ENCODE measurements at regions not wholly inside any gene's neighbourhood (a gene's known extent, or its start where the extent isn't known, plus 50 kb on each side); places are given as distances from the start of the nearest gene placed in this dataset.
"Not testable (repeated sequence)": the region's sequence is repeated elsewhere in the genome, so short reads cannot be mapped to it uniquely, and the experiment has no call there.

DNA sequence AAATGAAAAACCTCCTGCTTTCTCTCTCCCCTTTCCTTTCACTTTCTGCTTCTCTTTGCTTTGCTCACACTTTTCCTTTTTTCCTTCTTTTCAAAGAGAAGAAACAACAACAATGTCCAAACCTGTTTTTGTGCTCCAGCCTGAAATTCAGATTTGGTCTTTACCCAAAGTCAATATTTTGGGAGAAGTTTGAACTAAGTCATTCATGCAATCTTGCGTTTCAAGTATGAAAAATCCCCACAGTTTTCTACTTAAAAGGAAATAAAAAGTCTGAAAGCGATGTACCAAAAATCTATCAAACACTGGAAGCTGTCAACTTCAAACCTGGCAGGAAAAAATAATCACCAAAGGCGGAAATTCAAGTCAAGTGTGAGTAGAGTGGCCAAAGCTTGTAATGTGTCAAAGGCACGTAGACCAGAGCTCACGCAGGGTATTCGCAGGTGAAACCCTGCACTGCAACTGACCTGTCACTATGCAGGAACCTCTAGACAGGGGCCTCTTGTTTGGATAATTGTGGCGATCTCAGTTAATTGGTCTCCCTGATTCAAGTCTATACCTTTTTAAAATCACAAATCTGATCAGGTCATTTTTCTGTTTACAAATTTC lies 118.8 kb upstream of the GALNT15 start:
- DNase-seq (ENCODE audit: low read depth): no peak

DNA sequence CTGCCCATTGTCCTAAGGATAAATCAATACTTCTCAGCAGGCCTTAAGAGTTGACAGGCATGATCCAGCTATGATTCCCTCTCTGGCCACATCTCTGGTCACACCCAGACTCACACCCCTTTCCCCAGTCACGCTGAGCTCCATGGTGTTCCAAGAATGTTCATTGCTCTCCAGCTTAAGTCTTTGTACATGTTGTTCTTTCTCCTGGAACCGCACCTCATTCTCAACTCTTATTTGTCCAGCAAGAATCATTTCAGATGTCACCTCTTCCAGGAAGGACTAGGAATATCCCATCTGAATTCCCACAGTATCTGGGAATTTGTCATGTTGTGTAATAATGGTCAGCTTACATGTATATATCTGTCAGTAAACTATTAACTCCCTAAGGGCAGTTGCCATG lies 118.3 kb upstream of the GALNT15 start:
- no peak for DNase-seq (ENCODE audit: low read depth)

DNA sequence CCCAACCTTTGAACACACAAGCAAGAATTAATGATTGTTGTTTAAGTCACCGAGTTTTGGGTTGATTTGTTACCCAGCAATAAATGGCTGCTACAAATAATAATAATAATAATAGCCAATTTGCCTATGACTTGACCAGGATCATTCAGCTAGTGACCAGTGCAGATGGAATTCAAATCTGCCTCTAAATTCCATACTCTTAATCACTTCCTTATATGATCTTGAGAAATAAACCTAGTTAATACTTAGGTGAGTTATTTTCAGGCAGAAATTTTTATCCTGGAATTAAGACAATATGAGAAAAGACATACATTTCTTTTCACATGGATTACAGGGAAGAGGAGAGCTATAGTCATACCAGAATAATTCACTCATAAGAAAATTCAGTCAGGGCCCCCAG lies 116.0 kb upstream of the GALNT15 start:
- no peak for DNase-seq (ENCODE audit: low read depth)

DNA sequence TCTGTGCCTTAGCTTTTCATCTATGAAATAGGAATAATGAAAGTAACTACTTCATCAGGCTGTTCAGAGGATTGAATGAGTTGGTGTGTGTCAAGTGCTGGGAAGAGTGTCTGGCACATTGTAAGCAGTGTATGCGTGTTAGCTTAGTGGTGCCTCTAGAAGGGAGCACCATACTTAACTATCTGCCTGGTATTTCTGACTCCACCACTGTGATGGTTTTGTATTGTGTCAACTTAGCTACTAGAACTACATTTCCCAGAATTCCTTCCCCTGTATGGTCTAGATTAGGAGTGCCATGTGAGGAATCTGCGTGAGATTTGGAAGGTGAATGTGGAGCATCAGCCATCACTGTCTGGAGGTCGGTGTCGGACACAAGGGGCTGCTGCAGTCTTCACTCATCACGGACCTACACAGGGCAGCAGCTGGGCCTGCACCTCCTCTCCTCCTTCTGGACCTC lies 115.4 kb upstream of the GALNT15 start:
- DNase-seq (ENCODE audit: low read depth): no peak

DNA sequence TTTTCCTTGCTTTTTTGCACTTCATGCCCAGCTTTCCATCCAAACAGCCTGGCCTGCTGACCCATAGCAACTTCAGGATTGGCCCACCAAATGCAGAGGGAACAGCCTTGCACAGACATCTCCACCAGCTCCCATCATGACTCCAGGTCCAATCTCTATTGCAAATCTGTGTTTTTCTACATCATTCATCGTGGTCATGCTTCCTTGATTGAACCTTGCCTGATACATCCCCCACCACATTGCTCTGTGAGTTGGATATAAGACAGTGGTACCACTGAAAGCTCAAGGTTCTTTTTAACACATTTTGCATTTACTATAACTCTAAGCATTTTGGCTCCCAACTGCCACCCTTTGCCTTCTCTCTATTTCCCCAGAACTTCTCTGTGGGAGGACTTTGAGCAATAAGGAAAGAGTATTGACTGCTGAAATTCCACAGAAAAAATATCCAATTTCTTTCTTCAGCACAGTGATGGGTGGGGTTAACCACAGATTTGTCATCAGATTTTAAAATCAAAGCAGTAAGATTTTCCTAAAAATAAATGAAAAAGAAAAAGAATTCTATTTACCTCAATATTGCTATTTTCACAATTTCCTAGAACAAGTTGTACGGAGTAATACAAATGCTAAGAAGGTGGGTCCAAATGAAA lies 114.6 kb upstream of the GALNT15 start:
- no peak for DNase-seq (ENCODE audit: low read depth)

DNA sequence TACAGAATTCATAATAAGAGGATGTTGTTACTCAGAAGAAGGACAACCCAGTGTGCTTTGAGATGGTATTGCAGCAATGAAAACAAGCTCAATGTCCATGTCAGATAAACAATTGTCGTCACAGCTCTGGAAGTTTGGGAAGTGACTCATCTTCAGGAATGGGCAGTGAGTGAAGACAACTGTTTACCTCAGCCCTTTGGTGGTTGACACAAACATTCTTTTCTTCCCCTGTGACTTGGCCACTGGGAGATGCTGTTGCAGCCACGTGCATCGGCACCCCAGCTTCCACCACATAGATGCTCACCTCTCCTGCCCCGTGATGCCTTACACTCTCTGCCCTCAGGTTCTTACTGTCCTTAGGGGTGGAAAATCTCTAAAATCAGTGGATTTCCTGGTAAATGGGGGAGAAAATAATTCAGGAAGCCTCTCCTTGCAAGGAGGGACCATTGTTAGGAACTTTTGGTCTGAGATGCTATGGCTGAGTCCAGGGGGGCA lies 114.1 kb upstream of the GALNT15 start:
- DNase-seq (ENCODE audit: low read depth): no peak

DNA sequence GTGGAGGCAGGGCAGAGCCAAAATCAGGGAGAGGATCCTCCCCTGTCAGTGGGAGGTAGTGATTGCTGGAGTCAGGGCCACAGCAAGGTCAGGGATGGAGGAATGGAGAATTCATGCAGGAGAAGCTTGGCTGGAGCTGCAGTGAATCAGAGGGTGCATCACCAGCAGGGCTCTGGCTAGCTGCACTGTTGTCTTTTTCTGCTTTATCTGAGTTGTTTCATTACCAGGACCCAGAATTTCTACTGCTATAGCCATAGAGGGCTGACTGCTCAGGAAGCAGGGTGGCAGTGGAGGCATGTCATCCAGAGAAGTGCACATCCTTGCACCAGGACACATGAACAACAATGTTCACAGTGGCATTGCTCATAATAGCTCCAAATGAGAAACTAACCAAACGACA lies 113.5 kb upstream of the GALNT15 start:
- DNase-seq (ENCODE audit: low read depth): no peak

DNA sequence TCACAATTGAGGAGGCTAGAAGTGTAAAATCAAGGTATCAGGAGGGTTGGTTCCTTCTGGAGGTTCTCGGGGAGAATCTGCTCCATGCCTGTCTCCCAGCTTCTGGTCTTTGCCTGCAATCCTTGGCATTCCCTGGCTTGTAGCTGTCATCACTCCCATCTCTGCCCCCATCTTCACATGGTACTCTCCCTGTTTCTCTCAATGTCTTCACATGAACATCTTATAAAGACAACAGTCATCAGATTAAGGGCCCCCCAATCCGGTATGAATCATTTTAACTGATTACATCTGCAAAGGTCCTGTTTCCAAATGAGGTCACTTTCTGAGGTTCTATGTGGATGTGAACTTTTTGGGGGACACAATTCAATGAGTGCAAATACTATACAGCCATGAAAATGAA lies 113.0 kb upstream of the GALNT15 start:
- no peak for DNase-seq (ENCODE audit: low read depth)

DNA sequence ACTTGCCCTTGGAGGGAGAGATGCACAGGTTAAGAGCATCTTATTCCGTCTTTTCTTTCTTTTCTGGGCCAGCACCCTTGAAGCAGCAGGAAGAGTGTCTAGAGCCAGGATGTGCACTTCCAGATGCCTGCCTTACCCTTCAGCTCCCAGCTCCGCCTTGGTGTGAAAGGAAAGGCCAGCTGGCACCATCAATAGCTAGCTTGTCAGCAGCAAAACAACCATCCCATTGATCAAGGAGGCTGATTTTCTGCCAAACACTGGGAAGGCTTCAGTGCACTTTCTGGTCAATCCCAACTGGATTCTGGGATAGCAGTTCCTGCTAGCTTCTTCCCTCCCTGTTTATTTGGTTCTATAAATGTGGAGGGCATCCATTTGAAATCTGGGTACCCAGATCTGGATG lies 110.9 kb upstream of the GALNT15 start:
- DNase-seq (ENCODE audit: low read depth): no peak

DNA sequence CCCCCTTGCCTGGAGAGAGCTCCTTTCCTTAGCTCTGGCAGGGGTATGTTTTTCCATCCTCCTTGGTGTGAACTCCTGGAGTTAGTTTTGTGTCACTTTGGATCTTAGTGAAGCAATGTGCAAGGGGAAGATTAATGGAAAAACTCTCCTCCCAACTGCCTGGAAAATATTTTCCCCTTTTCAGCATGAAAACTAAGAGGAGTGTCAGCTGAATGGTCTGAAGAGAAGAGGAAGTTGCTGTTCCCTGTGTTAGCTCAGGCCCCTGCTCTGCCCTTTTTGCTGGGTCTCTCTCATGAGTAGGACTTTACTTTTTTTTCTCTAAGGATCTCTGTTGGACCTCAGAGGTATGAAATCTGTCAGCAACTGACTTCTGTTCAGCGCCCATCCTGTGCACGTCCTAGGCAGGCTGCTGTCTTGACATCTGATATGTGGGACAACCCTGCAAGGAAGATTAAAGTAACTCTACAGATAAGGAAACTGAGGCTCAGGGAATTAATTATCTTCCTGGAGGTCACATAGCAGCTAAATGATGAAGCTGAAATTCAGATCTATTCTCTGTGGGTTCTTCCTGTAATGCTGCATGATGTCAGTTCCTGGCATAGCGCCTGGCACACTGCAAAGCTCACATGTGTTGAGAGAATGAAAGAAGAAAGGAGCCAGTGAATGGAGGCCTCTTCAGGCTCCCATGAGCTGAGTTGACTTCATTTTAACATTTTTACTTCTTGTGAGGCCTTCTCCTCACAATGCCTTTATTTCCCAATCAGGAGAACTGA lies 109.7 kb upstream of the GALNT15 start:
- no peak for DNase-seq (ENCODE audit: low read depth)

DNA sequence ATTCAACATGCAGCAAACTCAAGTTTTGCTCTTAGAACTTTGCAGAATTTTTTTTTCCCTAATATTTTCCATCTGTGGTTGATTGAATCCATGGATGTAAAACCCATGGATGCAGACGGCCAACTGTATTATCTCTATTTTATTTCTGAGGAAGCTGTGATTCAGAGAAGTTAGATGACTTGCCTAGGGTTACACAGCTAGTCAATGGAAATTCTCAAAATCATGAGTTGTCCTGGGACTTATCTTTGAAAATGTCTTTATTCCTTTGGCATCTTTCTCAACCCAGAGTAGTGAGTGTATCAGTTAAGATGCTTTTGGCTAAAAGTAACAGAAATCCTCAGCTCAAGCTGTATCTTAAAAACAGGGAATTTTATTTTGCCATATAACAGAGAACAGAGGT lies 107.9 kb upstream of the GALNT15 start:
- DNase-seq (ENCODE audit: low read depth): no peak

DNA sequence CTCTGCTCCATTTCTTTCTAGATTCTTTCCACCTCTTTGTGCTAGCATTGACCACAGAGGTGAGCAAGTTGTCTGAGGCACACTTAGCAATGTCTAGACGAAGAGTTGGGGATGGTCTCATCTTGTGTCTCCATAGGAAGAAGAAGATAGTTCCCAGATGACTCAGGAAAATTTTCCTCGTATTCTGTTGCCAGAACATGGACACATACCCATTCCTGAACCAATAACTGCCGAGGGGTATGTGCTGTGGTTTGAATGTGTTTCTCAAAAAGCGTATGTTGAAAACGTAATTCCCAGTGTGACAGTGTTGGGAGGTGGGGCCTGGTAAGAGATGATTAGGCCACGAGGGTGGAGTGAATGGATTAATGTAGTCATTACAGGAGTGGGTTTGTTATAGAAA lies 107.5 kb upstream of the GALNT15 start:
- DNase-seq (ENCODE audit: low read depth): no peak

DNA sequence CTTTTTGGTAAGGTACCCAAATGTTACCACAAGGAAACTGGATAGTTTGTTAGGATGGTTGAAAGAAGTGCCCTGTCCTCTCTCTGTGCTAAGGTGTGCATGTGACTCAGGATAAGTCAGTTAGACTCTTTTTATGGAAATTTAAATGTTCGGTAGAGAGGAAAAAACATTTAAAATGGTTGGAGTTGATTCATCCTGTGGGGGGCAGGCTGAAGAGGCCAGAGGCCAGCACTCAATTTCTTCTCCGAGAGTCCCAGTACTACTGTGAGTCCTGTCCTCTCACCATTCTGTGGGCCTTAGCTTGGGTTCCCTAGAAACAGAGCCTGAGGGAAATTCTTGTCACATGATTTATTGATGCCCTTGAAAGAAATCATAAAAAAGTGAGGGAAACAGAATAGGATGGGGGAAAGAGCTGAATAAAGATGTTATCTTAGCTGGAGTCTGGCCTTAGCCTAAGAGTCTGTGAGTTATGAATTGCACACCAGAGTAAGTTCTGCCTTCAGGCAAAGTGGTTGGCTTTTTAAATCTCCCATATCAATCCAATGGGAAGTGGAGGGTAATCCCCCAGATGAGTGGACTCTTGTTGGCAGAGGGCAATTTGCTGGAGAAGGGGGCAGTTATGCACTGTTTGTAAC lies 106.5 kb upstream of the GALNT15 start:
- DNase-seq (ENCODE audit: low read depth): no peak

DNA sequence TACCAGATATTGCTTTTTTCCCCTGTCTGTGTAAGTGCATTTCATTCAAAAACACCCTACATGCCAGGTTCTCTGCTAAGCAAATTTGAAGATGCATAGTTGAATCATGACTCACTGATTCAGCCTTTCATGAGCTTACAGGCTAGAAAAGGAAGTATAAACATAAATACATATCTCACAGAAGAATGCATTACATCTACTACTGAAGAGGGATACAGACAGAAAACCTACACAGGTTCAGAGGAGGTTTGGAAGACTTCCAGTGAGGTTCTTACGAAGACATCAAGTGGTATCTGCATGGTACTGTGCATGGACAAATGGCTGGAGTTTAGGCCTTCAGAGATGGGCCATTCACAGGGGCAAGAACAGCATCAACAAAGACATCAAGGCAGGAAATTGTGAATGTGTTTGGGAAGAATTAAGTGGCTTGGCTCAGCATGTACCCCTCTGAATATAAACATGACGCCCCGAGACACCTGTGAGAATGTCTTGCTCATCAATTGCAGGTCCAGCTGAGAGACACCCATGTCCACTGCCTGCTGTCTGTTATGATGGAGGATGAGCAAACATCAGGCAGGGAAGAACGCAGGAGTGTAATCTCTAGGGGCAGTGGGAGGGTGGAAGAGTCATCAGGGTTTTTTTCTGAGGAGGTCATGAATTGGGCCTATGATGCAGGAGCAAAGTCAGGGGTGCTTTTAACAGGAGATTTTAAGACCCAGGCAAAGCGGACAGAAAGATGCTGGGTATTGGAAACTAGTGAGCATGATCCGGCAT lies 105.1 kb upstream of the GALNT15 start:
- DNase-seq (ENCODE audit: low read depth): no peak

DNA sequence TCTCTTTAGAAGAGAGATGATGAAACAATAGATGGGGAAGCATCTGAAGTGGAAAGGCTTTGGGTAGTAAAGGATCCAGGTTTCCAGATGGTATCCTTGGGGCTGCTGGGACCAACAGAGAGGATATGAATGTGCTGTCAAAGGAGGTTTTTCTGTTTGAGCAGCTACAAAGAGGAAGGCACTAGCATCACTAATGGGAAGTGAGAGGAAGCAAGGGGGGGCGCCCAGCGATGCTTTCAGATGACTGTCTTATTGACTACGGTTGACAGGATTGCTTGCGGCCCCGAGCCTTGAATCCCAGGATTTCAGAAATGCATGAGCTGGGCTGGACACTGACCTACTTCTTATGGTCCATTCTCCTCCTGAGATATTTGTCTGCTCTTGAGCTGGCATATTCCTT lies 103.8 kb upstream of the GALNT15 start:
- no peak for DNase-seq (ENCODE audit: low read depth)

DNA sequence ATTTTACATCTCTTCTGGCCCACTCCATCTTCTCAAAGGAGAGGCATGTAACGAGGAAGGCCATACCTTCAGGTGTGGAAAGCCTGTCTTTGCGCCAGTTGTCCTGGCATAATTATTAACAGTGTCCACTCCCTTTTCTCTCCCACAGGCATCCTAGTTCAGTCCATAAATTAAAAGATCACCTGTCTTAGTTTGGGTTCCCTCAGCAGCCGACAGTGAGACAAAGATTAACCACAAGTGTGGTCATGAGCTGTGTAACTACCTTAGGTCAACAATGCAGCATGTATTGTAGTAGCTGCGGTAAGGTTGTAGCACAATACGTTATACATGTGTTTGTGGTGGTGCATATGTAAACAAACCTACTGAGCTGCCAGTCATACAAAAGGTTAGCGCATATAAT lies 103.3 kb upstream of the GALNT15 start:
- no peak for DNase-seq (ENCODE audit: low read depth)

DNA sequence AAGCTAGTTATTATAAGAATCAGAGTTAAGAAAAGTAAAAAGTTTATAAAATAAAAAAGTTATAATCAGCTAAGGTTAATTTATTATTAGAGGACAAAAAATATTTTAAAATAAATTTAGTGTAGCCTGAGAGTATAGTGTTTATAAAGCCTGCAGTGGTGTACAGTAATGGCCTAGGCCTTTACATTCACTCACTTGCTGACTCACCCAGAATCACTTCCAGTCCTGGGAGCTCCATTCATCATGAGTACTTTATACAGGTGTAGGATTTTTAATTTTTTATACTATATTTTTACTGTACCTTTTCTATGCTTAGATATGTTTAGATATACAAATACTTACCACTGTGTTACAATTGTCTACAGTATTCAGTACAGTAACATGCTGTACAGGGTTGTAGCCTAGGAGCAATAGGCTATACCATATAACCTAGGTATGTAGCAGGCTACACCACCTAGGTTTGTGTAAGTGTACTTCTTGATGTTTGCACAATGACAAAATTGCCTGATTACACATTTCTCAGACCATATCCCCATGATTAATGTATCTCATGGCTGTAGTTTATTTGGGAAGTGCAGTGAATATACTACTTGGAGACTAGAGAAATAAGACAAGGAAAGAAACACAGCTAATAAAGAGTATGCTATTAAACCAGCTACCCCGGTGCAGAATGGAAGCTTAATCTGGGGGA lies 101.9 kb upstream of the GALNT15 start:
- no peak for DNase-seq (ENCODE audit: low read depth)

DNA sequence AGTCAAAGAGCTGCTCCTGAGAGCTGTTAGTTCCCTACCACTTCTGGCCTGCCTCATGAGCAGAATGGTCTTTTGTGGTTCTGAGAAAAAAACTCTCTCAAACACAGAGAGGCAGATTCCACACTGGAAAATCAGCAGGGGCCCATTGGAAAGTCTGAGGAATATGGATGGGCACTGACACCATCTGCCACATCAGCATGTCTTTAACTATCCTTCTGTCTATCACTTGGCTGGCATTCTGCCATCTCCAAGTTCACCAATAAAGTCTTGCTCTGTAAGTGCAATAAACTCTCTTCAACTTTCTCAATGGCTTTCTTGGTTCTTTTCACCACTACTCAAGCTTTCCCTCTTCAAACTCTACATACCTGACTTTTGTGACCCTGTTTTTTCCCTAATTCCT lies 101.3 kb upstream of the GALNT15 start:
- DNase-seq (ENCODE audit: low read depth): no peak

DNA sequence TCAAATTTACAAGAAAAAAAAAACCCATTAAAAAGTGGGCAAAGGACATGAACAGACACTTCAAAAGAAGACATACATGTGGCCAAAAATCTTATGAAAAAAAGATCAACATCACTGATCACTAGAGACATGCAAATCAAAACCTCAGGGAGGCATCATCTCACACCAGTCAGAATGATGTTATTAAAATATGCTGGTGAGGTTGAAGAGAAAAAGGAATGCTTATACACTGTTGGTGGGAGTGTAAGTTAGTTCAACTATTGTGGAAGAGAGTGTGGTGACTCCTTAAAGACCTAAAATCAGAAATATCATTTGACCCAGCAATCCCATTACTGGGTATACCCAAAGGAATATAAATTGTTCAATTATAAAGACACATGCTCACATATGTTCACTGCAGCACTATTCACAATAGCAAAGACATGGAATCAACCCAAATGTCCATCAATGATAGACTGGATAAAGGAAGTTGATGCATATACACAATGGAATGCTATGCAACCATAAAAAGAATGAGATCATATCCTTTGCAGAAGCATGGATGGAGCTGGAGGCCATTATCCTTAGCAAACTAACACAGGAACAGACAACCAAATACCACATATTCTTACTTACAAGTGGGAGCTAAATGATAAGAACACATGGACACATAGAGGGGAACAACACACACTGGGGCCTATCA lies 100.3 kb upstream of the GALNT15 start:
- not testable (repeated sequence) for DNase-seq (ENCODE audit: low read depth)

DNA sequence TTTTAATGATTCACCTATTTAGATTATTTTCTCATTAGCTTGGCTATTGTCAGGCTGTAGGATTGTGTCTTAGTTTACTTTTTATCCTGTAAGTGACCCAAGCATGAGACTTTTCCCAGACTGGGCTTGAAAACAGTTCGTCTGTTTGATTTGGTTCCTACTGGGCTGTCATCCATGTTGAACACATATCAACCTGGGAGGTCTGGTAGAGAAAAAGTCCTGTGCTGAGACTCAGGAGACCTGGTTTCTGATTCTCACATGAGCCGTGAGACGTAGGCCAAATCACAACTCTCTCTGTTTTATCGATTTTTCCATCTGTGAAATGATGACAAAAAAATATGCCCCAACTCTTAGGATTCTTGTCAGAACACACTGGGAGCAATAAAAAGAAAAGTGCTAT lies 98.8 kb upstream of the GALNT15 start:
- no peak for DNase-seq (ENCODE audit: low read depth)

DNA sequence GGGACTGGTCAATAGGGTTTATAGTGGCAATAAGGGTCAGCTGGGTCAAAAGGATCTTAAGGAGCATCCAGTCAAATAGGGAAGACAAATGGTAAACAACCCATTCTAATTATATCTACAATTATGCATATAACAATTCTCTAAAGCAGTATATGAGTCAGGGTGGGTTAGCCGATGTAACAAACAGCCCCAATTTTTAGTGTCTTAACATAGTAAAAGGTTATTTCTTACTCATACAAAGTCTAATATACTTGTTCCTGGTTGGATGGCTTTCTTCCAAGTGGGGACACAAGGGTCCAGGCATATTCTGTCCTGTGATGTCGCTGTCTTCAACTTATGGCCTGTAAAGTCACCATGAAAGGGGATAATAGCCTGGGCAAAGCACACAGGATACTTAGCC lies 97.9 kb upstream of the GALNT15 start:
- DNase-seq (ENCODE audit: low read depth): no peak

Measured in activated T-cell treated with anti-CD3 and anti-CD28 coated beads for 1 hour (primary cell).